Neutrophil (primary cell): ENCODE measurements at regions not wholly inside any gene's neighbourhood (a gene's known extent, or its start where the extent isn't known, plus 50 kb on each side); places are given as distances from the start of the nearest gene placed in this dataset.

ENCODE experiments used
- H3K27ac ChIP-seq: fragments of 200-600 bp; sonication (generic); 2 replicates; pipeline ENCODE4 v1.5.1; 2016; ENCODE audit warnings: mild to moderate bottlenecking, moderate library complexity
- H3K27me3 ChIP-seq: fragments of 200-600 bp; sonication (generic); 2 replicates; pipeline ENCODE4 v1.6.0; 2016; ENCODE audit warnings: mild to moderate bottlenecking
- H3K36me3 ChIP-seq: fragments of 200-600 bp; sonication (generic); 2 replicates; pipeline ENCODE4 v1.5.1; 2017
- H3K4me1 ChIP-seq, 2 experiments: fragments of 200-600 bp in 1 of 2; sonication (generic) in 1 of 2; 1 replicate in 1 of 2; 2 replicates in 1 of 2; pipeline versions ENCODE4 v1.5.1 to v1.6.1; 2013 to 2016; ENCODE audit warnings: low read depth in 1 of 2, low read length in 1 of 2, mild to moderate bottlenecking in 1 of 2, moderate library complexity in 1 of 2; ENCODE audit not compliant: control insufficient read depth in 1 of 2, insufficient read depth in 1 of 2
- H3K4me3 ChIP-seq, 2 experiments: fragments of 200-600 bp in 1 of 2; sonication (generic) in 1 of 2; 1 replicate in 1 of 2; 2 replicates in 1 of 2; pipeline ENCODE4 v1.5.1; 2013 to 2016; ENCODE audit warnings: low read depth in 1 of 2, low read length in 1 of 2, mild to moderate bottlenecking in 1 of 2, moderate library complexity in 1 of 2
- H3K9me3 ChIP-seq: fragments of 200-600 bp; sonication (generic); 2 replicates; pipeline ENCODE4 v1.5.1; 2016
- TF ChIP-seq, protein P1 (sequence below): fragments of 200-600 bp; sonication (generic); IDR thresholded peaks from 2 replicates; pipeline ENCODE4 v1.5.1; 2016; ENCODE audit warnings: antibody characterized with exemption

GRCh38 chr7:33775790-33776189 lies 129.5 kb upstream of the BMPER start:
- no peaks in the 10 kb centered on the region for H3K36me3 ChIP-seq
- no peaks in the 10 kb centered on the region for H3K27me3 ChIP-seq
- TF ChIP-seq, protein P1, sequence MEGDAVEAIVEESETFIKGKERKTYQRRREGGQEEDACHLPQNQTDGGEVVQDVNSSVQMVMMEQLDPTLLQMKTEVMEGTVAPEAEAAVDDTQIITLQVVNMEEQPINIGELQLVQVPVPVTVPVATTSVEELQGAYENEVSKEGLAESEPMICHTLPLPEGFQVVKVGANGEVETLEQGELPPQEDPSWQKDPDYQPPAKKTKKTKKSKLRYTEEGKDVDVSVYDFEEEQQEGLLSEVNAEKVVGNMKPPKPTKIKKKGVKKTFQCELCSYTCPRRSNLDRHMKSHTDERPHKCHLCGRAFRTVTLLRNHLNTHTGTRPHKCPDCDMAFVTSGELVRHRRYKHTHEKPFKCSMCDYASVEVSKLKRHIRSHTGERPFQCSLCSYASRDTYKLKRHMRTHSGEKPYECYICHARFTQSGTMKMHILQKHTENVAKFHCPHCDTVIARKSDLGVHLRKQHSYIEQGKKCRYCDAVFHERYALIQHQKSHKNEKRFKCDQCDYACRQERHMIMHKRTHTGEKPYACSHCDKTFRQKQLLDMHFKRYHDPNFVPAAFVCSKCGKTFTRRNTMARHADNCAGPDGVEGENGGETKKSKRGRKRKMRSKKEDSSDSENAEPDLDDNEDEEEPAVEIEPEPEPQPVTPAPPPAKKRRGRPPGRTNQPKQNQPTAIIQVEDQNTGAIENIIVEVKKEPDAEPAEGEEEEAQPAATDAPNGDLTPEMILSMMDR = no peak
- no peak overlapping the region for H3K27ac ChIP-seq
- no peaks in the 10 kb centered on the region for H3K4me1 ChIP-seq
- H3K9me3 ChIP-seq = no peaks in the 10 kb centered on the region
- H3K4me3 ChIP-seq = no peak overlapping the region

DNA sequence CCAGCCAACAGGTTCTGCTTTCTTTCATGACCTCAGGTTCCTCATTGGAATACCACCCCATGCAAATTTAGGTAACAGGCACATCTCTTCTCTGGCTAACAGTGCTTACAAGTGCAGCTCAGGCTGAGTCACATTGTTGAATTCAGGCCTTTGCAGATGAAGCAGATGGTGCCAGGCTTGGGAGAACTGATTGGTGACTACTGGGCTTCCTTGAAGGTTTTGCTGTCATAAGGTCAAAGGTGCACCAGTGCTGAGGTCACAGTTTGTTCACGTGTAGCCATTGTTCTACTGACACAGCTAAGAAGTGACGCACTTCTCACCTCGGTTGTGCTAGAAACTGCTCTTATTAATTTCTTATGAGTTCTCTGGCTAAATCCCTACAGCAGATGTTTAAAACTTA lies 128.6 kb upstream of the BMPER start:
- H3K27ac ChIP-seq = no peak overlapping the region

GRCh38 chr7:33778195-33778594 lies 127.1 kb upstream of the BMPER start:
- H3K27ac ChIP-seq = no peak overlapping the region
- H3K36me3 ChIP-seq = no peaks in the 10 kb centered on the region
- TF ChIP-seq, protein P1 = no peak

More for the DNA sequence above, 128.6 kb upstream of the BMPER start:
- H3K4me3 ChIP-seq = no peak overlapping the region
- H3K9me3 ChIP-seq = no peaks in the 10 kb centered on the region
- no peaks in the 10 kb centered on the region for H3K36me3 ChIP-seq
- no peaks in the 10 kb centered on the region for H3K4me1 ChIP-seq
- no peaks in the 10 kb centered on the region for H3K27me3 ChIP-seq
- TF ChIP-seq, protein P1 = no peak

DNA sequence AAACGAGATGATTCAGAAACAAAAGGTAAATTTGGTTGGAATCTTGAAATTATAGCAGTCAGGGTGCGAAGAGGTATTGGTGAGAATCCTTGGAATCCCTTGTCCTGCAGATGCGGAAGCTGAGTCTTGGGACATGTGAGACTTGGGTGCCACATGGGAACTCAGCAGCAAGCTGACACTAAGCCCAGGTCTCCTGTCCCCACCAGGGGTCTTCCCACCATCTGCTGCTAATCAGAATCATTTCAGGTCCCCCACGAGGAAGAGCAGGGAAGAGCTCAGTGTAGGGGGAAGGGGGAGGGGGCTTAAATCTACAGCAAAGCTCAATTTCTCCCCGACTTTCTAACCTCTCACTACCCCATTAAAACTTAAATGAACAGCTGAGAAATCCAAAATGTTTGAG lies 126.1 kb upstream of the BMPER start:
- TF ChIP-seq, protein P1 = no peak
- Histone ChIP-seq H3K4me1 (no peaks in the 10 kb centered on the region), H3K27ac (no peak overlapping the region), H3K4me3 (no peak overlapping the region), H3K9me3 (no peaks in the 10 kb centered on the region), H3K36me3 (no peaks in the 10 kb centered on the region), H3K27me3 (no peaks in the 10 kb centered on the region)

More at GRCh38 chr7:33778195-33778594, 127.1 kb upstream of the BMPER start:
- H3K27me3 ChIP-seq = no peaks in the 10 kb centered on the region
- H3K4me3 ChIP-seq = no peak overlapping the region
- no peaks in the 10 kb centered on the region for H3K9me3 ChIP-seq
- no peaks in the 10 kb centered on the region for H3K4me1 ChIP-seq

DNA sequence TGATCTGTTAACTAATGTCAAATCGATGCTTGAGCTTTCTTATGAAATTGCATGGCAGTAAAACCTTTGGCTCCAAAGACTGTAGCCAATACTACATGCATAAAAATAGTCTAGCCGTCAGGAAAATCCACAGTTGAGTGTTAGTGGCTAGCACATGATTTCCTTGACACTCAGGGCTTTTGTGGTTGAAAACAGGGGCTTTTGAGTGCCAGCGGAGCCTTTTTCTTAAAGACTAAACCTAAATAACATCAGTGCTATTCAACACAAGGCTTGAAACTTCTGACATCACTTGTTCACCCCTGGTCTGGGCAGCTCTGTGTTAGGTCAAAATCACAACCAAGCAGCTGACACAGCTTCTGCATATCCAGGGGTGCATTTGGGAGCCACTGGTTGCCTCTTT lies 124.2 kb upstream of the BMPER start:
- Histone ChIP-seq H3K9me3 (no peaks in the 10 kb centered on the region), H3K27ac (no peak overlapping the region), H3K36me3 (no peaks in the 10 kb centered on the region), H3K27me3 (no peaks in the 10 kb centered on the region), H3K4me1 (no peaks in the 10 kb centered on the region), H3K4me3 (no peak overlapping the region)
- TF ChIP-seq, protein P1 = no peak

DNA sequence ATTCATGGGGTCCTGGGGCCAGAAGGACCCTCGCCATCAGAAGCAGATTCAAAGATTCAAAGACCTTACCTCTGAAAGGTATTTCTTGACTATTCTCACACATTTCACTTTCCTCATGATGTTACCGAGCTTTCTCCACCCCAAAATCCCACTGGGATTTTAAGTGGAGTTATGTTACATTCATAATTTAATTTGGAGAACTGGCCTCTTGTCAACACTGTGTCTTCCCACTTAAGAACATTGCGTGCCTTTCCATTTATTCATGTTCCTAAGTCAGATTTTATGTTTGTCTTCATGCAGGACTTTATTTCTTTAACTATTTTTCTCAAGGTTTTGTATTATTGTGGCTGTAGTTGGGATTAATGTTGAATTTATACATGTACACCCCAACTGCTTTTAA lies 123.5 kb upstream of the BMPER start:
- Histone ChIP-seq H3K36me3 (no peaks in the 10 kb centered on the region), H3K4me1 (no peaks in the 10 kb centered on the region), H3K27ac (no peak overlapping the region), H3K4me3 (no peak overlapping the region), H3K27me3 (no peaks in the 10 kb centered on the region), H3K9me3 (no peaks in the 10 kb centered on the region)
- TF ChIP-seq, protein P1 = no peak
